Activated naive CD4-positive, alpha-beta T cell (primary cell): ENCODE measurements at regions not wholly inside any gene's neighbourhood (a gene's known extent, or its start where the extent isn't known, plus 50 kb on each side); places are given as distances from the start of the nearest gene placed in this dataset.

ENCODE experiments used
- DNase-seq, 4 experiments: peaks; one replicate each; lab custom pipeline; 2025; lab: John Stamatoyannopoulos, UW

- DNase-seq: no peak
Observed at GRCh38 chr1:82950606-82951200, 1048.2 kb downstream of the TTLL7 start.

DNA sequence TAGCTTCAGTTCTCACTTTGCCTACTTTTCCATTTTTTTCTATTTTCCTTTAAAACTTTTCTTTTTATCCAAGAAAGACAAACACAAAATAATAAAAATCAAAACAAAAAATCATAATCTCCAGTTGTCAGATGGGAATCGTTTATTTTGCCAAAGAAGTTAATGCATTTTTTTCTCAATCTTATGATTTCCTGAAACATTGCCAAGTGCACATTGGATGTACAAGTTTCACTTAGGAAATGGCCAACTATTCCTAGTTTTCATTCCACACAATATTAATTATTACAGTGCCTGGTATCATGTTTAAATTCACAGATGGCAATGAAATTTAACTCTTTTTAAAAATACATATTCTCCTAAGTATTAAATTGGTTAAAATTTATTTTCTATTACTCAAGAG, 1050.5 kb downstream of the TTLL7 start:
- no peak for DNase-seq

DNA sequence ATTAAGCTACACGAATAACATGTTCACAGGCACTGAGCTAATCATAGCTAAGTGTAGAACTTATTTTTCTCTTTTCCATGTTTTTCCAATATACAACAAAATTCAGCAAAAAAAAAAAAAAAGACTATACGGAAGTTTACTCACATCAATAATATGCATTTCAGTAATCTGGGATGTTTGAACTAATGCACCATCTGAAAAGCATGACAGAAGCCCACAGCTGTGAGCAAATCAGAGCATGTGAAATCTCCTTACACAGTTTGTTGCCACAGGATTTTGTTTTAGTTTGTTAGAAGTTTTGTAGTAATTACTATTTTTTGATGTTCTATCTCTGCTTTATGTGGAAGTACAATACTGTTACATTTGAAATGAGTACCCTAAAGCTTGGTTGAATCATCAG, 1051.7 kb downstream of the TTLL7 start:
- DNase-seq: no peak

- no peak for DNase-seq
Observed at GRCh38 chr1:82946096-82946605, 1052.8 kb downstream of the TTLL7 start.

- DNase-seq: no peak
Observed at GRCh38 chr1:82944822-82945221, 1054.1 kb downstream of the TTLL7 start.

DNA sequence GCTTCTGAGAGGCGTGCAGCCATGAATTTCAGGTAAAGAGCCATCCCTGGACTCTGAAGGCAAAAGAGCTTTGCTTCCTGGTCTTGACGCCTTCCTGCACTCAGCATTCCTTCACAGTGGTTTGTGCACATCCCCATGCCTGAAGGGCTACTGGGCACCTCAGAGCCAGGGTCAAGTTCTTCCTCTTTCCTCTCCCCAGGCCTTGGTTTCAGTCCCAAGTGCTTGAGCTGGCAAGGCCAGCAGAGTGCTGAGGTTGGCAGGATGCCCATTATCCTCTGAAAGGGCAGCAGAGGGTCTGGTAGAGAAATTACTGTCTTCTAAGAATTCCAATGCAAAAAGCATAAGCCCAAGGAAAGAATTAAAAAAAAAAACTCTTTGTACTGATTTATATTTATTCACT, 1064.9 kb downstream of the TTLL7 start:
- no peak for DNase-seq

GRCh38 chr1:82932727-82933126, 1066.2 kb downstream of the TTLL7 start:
- DNase-seq: no peak

GRCh38 chr1:82932207-82932606, 1066.7 kb downstream of the TTLL7 start:
- DNase-seq: no peak

- DNase-seq: no peak
Observed at GRCh38 chr1:82931006-82931405, 1067.9 kb downstream of the TTLL7 start.

GRCh38 chr1:82927753-82928152, 1071.2 kb downstream of the TTLL7 start:
- DNase-seq: no peak

- DNase-seq: no peak
Observed at GRCh38 chr1:82924666-82925065, 1074.3 kb downstream of the TTLL7 start.

- DNase-seq: no peak
Observed at GRCh38 chr1:82923931-82924330, 1075.0 kb downstream of the TTLL7 start.

- no peak for DNase-seq
Observed at GRCh38 chr1:82921759-82922158, 1077.2 kb downstream of the TTLL7 start.

- no peak for DNase-seq
Observed at GRCh38 chr1:82920418-82921248, 1078.3 kb downstream of the TTLL7 start.

GRCh38 chr1:82919837-82920236, 1079.1 kb downstream of the TTLL7 start:
- DNase-seq: no peak

GRCh38 chr1:82907313-82907712, 1091.6 kb downstream of the TTLL7 start:
- DNase-seq: no peak

- no peak for DNase-seq
Observed at GRCh38 chr1:82903626-82904025, 1095.3 kb downstream of the TTLL7 start.

DNA sequence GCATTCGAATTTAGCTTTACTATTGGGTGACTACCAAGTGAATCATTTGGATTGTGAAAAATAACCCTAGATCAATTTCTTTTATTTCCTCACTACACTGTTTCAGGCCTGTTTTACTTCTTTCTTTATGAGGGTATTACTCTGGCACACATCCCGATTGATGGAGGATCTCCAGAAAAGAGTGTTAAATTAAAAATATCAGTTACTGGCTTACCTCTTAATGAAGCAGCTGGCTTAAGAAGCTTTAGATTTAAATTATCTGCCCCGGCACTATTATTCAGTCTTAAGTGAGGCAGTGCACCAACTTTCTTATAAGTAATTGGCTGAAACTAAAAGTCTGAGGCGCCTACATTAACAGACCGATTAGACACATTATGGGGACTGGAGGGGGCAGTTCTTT, 1097.4 kb downstream of the TTLL7 start:
- DNase-seq: no peak

DNA sequence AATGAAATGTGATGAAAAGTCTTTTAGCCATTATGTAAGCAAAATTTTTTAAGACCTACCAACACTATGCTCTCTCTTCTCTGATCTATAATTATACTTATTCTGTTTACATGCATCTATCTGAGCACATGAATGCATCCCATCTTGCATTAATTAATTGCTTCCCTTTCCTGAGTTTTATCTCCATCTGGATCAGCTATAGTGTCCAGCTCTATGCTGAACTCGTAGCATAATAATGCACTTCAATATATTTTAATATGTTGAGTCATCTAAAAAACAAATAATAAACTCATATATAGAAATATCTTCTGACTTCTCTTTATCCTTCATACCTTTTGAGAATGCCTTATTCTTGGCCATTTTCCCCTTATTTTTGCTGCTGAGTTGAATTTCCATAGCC, 1097.8 kb downstream of the TTLL7 start:
- DNase-seq: no peak

DNA sequence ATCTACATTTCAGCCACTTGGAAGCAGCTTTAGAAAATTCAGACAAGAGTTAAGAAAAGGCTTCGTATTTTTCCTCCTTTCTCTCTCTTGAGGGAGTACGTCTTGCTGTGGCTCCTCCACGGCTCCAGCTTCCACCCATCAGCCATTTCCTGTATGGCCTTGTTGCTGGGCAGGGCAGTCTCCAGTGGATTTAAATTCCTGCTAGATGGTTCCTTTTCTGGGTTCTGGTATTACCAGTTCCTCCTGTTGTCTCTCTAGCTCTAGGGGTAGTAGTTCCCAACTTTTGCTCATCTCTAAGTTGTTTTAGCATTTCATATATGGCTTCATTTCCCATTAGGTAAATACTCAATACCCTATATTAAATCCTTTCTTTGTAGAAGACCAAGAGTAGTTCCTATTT, 1098.3 kb downstream of the ADGRL2 start:
- DNase-seq: no peak

DNA sequence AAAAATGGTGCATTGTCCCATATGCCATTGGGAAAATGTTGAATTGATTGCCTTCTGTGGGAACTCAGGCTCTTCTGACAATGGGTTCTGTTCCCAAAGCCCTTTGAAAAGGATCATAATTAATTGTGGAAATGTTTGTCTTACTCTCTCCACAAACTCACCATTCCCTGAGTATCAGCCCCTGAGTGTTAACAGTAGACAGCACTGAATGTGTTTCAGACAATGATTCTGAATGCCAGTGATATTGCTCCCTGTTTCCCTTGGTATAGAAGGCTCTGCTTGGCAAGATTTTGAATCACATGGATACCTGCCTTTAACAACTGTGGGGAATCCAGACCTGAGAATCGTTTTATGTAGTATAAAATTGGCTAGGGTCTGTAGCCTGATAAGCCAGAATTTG, 1096.8 kb downstream of the ADGRL2 start:
- no peak for DNase-seq

- DNase-seq: no peak
Observed at GRCh38 chr1:82896036-82896435, 1095.3 kb downstream of the ADGRL2 start.

- no peak for DNase-seq
Observed at GRCh38 chr1:82894635-82895034, 1093.9 kb downstream of the ADGRL2 start.
